DMS53 (cell line): ENCODE measurements at regions not wholly inside any gene's neighbourhood (a gene's known extent, or its start where the extent isn't known, plus 50 kb on each side); places are given as distances from the start of the nearest gene placed in this dataset.

Experiments used
- DNase-seq: peaks from one replicate; lab custom pipeline; 2025; lab: John Stamatoyannopoulos, UW

DNA sequence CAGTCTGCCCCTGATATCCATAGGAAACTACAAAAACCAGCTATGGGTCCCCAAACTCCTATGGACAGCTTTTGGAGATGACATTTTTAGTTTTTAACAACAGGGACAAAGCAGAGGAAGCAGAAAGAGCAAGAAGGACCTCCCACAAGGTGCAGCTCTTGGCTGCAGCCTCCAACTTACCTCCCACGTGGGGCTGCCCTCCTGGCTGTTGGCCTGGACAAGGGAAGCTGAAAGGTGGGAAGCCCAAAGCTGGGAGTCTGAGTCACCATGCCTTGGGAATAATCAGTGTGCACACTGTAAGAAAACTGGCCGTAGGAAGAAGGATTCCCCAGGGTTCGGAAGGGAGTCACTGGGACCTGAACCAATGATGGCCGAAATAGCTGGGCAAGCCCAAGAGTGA, 51.8 kb upstream of the PAX1 start:
- no peak for DNase-seq

DNA sequence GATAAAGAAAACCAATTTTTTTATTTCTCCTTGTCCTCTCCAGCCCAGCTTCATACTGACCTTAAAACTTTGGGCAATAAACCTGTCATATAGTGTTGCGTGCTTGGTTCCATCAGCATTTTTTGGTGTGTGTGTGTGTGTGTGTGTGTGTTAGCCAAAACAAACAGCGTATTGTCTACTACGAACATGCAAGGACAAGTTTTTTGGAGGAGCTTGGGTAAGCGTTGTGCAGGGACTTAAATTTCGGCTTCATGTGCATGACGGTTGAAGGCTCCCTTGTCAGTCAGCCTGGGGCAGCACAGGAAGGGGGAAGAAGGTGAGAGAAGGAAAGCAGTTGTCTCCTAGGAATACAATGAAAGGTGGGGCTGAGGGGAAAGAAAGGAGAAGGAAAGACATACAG, 62.0 kb upstream of the PAX1 start:
- DNase-seq = no peak

DNA sequence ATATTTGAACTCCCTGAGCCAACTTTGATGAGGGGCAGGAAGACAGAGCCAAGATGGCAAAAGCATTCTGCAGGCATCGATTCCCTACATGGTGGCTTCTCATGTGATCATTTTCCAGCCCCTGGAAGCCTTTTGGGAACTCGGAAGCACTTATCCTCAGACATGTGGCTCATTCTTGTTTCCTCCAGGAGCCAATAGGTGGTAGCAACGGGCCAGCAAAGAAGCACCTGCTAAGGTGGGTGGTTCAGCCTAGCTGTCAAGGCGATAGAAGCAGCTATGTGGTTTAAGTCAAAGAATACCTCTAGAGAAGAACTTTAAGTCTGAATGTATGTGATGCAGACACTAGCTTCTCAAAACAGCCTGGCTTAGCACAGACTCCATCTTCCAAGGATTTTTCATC, 64.9 kb upstream of the PAX1 start:
- DNase-seq = peak; percentile 33

DNA sequence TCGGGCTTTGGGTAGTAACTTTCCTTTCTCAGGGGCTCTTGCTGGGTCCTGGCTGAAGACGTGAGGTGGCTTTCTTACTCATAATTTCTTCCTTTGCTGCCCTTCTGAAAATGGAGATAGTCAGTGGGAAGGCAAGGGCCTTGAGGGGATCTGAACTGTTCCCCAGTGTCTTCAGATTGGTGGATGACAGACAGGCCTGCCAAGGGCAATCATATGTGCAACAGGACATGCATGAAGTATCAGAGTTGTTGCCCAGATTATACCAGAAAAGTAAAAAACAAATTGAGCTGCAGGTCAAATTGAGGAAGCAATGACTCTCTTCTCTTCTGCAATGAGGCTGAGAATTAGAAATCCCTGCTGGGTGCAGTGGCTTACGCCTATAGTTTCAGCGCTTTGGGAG, 71.6 kb upstream of the PAX1 start:
- DNase-seq = no peak

DNA sequence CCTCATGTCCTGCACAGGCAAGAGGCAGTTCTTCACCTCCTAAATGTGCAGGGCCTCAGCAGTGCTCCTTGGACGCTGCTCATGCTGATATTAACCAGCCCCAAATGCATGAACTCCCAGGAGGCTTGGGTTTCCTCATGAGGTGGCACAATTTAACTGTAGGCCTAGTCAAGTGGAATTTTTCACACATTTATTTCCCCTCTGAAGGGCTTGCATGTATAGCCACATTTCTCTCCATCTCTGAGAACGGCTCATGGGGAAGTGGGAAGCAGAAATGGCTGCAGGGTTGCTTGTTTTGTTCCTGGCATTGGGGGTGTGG, 72.8 kb upstream of the PAX1 start:
- DNase-seq = no peak

DNA sequence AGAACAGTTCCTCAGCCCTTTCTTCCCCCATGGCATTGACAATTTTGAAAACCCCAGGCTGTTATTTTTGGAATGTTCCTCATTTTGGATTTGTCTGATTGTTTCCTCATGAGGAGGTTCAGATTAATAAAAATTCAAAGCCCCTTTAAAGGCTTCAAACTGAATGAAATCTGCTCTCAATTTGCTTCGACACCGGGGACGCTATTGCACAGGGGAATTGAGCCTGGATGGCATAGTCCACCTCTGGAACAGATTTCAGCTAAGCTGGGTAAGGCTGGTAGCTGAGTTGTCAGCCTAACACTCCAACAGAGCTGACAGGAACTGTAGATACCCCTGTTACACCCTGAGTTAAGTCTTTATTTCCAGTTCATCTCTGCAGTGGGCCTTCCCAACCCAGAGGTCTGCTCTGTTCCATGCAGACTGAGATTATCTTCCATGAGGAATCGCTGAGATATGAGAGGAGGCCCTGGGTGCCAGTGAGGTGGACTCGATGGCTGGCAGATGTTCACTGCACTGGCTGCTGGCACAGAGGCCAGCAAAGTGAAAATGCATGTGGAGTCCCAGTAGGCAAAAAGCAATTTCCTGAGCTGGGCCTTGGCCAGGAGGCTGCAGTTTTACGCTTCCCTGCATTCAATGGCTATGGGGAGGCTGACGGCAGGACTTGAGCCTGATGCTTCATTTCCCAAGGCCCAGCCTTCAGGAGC, 73.3 kb upstream of the PAX1 start:
- DNase-seq = no peak

DNA sequence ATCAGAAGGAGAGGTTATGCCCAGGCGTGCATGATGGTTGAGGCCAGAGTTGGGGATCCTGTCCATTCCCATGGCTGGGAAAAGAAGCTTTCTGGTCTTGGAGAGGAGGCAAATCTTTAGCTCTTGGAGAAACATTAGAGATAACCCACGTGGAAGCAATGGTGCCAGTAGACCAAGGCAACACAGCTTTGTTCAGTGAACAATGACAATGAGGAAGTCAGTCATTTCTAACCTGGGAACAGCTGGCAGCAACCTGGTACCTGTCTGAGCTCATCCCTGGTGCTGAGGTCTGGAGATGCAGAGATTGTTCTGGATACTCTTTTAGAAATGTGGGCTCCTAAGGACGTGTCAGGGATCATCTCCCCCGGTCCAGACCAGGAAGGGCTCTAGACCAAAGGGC, 76.7 kb upstream of the PAX1 start:
- no peak for DNase-seq

DNA sequence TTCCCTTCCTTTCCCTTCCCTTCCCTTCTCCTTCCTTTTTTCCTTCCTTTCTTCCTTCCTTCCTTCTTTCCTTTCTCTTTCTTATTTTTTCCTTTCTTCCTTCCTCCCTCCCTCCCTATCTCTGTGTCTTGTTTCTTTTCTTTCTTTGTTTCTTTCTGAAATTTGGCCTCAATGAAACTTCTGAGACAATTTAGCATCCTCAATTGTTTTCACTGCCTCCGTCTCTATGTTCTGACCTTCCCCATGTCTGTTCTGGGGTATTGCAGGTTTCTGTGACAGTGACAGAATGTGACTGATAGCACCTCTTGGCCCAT, 81.7 kb upstream of the PAX1 start:
- no peak for DNase-seq

DNA sequence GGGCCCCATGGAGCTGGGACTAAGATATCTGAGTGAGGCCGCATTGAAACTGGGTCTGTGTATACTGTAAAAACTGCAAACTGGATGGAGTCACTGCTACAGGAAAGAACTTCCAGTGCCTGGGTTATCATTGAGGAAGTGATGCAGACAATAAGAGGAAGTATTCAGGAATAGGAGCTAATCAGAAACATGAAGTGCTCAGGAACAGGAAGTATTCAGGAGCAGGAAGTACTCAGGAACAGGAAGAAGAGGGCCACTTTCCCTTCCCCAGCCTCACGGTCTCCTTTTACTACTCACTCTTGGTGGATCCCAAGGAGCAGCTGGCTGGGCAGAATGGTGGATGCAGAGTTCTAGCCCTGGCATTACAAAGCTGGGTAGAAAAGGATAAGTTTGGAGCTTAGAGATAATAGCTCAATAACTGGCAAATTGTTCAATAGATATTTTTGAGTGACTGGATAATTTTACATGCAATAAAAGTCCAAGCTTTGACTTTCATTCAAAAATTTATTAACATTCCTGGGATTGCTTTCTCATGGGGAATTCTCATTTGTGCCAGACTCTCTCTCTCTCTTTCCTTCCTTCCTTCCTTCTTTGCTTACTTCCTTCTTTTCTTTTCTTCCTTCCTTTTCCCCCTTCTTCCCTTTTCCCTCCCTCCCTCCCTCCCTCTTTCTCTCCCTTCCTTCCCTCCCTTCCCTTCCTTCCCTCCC, 82.2 kb upstream of the PAX1 start:
- DNase-seq = no peak

DNA sequence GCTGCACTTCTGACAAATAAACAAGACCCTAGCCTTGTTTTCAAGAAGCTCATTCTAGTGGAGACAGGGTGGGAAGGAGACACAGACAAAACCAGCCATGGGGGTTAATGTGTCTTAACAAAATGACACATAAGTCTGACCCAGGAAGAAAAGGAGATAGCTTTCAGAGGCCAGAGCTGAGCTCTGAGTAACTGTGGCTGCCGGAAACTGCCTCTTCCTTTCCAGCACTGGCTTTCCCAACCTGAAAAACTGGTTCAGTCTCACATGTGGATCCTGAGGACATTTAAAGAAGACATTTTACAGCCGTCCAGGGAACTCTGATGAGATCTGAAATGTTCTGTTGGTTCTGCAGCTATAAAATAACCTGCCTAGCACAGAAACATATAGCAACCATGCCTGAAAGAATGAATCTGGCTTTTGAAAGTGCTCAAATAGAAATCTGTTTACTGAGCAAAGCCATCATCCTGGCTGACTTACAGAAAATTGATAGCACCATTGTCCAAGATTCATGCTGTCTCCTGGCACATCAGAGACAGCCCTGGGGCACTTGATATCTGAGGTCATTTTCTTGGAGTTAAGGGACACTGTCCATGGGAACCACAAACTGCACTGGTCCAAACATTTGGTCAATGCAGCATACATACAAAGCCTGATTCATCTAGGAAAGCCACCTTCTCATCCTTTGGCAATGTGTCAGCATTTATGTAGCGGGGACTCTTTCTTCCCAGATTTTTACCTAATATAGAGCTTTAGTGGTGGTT, 83.2 kb upstream of the PAX1 start:
- peak; percentile 17 for DNase-seq

DNA sequence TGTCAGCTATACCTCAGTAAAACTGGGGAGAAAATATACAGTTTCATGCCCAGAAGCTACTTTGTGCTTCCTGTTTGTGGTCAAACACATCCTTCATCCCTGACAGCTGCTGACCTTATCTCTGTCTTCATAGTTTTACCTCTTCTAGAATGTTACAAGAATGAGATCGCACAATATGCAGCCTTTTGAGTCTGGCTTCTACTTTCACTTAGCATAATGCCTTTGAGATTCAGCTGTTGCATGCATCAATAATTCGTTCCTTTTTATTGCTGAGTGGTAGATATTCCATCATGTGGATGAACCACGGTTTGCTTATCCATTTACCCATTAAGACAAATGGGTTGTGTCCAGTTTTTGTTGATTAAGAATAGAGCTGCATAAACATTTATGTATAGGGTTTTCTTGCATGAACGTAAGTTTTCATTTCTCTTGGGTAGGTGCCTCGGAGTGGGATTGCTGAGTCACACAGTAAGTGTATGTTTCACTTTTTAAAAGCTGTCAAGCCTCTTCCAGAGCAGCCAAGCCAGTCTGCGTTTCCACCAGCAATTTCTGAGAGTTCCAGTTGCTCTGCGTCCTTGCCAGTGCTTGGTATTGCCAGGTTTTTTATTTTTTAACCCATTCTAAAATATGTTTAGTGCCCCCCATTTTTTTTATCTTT, 86.6 kb upstream of the PAX1 start:
- DNase-seq = no peak

DNA sequence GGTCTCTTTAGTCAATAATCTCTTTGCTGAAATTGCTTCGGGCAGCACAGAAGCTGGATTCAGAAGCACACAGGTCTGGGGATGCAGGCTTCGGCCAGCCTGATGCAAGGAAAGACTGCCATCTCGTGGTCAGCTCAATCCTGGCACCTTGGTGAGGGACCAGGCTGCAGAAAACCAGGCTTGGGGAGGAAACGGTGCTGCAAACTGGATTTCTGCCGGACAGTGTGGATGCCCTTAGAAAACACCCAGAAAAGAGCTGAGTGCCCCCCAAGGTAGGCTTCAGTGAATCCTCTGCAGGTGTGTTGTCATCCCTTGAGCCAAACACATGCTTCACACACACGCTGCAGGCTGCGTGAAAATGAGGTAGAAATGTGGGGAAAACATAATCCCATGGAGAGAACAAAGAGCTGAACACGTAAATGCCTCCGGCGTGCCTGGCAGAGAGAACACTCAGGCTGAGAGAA, 89.8 kb upstream of the PAX1 start:
- peak; percentile 78 for DNase-seq

DNA sequence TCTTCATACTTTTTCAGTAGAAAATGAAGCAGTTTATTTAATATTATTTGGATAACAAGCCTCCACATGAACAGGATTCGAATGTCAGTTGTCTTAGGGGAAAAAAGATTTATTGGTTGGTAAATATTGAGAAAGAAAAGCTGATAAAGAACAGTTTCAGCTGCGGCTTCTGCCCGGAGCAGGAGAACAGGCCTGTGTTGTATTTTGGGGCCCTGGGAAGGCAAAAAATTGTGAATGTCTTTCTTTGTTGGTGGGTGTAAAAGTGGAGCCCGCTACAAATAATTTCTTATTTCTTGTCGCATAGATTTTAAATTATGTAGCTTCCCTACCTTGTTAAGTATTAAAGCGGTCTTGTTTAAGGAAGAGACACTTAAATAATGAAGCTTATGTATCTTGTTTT, 90.5 kb upstream of the PAX1 start:
- DNase-seq = no peak

DNA sequence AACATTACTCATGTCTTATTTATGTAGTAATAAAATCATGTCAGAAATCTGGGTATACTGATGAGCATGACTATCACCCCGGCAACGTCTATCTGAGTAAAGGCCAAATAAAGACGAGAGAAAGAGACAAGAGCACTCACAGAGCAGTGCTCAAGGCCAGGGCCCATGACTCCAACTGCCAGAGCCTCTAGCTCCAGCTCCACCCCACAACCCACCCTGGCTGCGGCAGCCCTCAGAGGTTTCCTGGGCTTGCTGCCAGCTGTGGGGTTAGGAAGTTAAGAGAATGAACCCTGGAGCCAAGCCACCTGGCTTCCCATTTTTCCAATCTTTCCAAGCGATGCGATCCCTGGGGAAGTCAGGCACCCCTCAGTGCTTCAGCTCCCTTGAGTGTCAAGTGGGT, 92.0 kb upstream of the PAX1 start:
- no peak for DNase-seq

DNA sequence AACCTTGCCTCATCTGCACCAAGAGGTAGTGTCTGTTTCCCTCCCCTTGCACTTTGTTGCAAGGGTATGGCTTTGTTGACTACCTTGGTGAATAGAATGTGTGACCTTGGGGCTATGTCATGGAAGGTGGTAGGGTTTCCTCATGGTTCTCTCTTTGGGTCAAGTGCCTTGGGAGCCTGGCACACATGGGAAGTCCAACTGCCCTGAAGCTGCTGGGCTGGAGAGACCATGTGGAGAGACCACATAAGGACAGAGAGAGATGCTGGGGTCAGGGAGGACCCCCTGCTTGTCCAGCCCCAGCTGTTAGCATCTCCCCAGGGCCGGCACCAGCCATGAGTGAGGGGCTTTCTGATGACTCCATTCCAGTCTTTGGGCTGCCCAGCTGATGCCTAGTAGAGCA, 95.5 kb upstream of the PAX1 start:
- no peak for DNase-seq

DNA sequence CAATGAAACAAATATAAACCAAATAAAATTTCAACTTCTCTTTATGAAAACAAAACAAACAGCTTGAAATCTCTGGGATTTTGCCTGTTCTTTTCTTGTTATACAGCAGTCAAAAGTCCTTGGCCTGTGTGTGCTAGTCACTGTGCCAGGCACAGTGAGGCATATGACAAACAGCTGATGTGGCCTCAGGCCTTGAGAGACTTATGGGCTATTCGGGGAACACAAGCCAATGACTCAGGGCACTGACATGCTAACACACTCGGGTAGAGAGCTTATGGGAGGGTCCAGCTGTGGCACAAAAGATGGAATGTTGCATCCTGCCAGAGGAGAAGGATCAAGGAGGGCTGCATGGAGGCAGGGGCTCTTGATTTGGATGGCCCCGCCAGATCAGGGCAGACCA, 95.4 kb upstream of the NKX2-2 start:
- no peak for DNase-seq

DNA sequence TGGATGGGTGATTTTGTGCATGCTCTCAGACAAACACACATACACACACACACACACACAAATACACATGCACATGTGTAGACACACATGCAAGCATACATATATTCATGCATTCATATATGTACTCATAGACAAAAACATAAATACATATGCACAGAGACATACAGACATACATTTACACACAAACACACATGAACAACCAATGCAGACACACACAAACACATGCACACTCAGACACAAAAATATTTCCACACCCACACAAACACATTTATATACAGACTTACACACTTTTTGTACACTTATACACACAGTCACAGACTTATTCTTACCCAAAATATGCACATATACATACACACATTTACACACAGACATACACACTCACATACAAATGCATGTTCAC, 94.9 kb upstream of the NKX2-2 start:
- no peak for DNase-seq

DNA sequence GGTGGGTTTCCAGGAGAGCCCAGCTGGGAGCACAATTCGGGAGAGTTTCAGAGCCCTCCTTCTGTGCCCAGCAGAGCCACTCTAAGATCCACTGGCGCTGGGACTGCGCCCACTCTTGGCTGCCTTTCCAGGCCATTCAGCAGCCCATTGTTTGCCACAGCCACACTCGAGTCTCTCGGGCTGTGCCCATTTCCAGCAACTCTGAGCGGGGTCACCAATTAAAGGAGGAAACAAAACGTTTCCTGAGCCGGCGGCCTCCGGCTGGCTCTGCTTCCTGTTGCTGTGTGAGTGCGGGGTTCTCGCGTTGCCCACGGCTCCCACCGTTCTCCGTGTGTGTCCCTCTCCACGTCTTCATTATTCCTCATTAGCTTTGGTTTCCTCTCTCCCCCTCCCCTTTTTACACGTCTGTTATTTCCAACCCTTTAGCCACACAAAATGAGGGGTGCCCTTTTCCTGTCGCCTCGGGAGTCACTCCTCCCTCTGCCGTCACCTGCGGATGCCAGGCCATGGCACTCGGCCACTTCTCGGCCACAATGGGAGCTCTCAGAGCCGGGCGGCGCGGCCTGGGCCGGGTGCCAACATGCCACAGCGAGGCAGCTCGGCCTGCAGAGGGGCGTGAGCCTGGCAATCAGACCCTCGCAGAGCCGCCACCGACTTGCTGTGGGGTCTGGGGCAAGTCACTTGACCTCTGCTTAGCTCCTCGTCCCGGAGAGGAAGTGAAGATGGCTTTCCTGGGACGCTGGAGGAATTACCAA, 94.3 kb upstream of the NKX2-2 start:
- DNase-seq = peak; percentile 14

DNA sequence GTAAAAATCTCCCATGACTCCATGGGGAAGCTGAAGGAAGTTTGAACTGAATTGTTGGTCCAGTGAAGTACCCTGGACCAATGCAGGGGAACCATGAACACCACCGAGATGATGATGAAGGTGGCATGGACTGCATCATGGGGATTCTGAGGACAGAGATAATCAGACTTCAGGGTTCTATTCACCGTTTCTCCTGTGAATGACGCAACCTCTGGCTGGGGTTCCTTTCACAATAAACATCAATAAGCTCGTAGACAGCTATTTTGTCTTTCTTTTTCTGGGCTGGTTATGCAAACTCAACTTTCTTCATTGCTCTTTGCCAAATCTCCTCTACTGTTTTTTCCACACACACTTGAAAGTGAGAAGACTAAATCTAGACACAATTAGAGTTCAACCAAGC, 87.9 kb upstream of the NKX2-2 start:
- DNase-seq = no peak

DNA sequence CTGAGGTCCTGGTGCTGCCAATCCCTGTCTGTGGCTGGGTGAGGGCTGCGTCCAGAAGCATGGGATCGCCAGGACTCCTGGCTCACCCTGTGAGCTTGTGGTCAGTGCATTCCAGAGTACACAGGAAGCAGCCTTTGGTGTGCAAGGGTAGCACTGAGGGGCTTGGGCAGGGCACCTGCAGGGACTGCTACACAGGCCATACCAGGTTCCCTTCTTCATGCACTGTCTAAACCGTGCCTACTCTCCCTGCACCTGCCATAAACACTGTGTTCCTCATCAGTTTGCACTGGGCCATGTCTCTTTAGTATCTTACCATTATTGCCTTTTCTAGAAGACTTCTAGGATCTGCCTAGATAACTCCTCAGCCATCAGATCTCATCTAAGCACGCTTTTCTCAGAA, 72.8 kb upstream of the NKX2-2 start:
- DNase-seq = no peak

DNA sequence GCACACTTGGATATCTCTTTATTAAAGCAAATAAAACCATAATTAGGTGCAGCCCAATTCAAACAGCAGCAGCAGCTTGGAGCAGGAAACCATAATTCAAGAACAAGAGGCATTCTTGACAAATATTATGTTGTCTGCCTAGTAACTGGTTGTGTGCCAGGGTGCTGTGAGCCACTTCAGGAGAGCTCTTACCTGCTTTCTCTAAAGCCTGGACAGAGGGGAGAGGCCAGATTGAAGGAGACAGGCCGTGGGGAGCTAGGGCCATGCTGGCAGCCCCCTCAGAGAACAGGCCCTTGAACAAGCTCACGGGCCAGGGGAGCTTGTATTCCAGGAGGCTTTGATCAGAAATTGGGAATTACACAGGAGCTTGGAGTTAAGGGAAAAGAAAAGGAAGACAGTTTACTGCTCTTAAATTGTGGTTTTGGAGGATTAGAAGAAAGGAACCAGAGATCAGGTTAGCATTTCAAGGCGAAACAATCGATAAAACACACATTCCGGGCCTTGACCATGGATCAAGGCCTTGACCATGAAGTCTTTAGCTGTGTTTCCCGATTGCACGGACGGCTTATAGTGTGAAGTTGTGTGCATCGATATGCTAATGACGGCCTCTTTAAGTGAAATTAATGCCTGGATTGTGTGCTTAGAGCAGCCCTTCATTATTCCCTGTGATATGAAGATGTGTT, 69.8 kb upstream of the NKX2-2 start:
- DNase-seq = no peak

DNA sequence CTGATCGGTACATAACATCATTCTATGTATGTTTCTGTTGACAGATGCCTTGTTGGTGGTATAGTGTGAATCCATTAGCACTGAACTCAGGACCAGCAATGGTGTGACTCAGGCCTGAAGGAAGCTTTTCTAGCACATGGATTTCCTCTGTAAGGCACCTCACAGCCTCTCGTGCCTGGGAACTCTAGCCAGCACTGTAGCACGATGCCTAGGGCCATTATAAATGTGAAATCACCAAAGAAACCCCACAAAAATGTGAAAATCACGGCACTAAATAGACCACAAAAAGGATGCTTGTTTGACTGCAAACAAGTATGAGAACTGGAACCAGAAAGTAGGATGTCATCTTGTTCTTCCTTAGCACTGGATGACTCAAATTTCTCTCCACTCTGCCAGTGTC, 63.7 kb upstream of the NKX2-2 start:
- no peak for DNase-seq
